LNCAP (cell line): ENCODE measurements at regions not wholly inside any gene's neighbourhood (a gene's known extent, or its start where the extent isn't known, plus 50 kb on each side); places are given as distances from the start of the nearest gene placed in this dataset.

Experiments
- CTCF ChIP-seq: fragments of 450-650 bp; IDR thresholded peaks from 2 replicates; pipeline ENCODE4 v1.5.1; 2017; ENCODE audit warnings: mild to moderate bottlenecking

GRCh38 chr10:63901881-63902280 is 380.7 kb downstream of the REEP3 start:
- TF ChIP-seq CTCF = no peak

GRCh38 chr10:63910806-63911205 is 389.6 kb downstream of the REEP3 start:
- no peak for TF ChIP-seq CTCF

- TF ChIP-seq CTCF = no peak
These were observed 394.0 kb downstream of the REEP3 start for GRCh38 chr10:63915240-63915639.

GRCh38 chr10:63917363-63917762 is 396.2 kb downstream of the REEP3 start:
- no peak for TF ChIP-seq CTCF

GRCh38 chr10:63919575-63920279 is 398.5 kb downstream of the REEP3 start:
- TF ChIP-seq CTCF = no peak

- no peak for TF ChIP-seq CTCF
These were observed 399.7 kb downstream of the REEP3 start for GRCh38 chr10:63920926-63921325.

- no peak for TF ChIP-seq CTCF
These were observed 400.8 kb downstream of the REEP3 start for GRCh38 chr10:63921908-63922467.
